Neural cell (in vitro differentiated cells): ENCODE measurements at regions not wholly inside any gene's neighbourhood (a gene's known extent, or its start where the extent isn't known, plus 50 kb on each side); places are given as distances from the start of the nearest gene placed in this dataset.

Source experiments
- H2AFZ ChIP-seq: fragments of 200-600, 300-800 bp; sonication (generic), shearing (Covaris generic); 2 replicates; pipeline ENCODE4 v1.6.0; 2014; ENCODE audit warnings: low read depth, mild to moderate bottlenecking, antibody characterized with exemption, low read length, moderate library complexity
- H3F3A ChIP-seq: fragments of 200-600 bp; shearing (Covaris generic); 2 replicates; pipeline ENCODE4 v1.6.1; 2016; ENCODE audit warnings: mild to moderate bottlenecking, moderate library complexity, mixed read lengths, antibody characterized with exemption, low read length; ENCODE audit not compliant: insufficient read depth, poor library complexity, severe bottlenecking
- H3K27ac ChIP-seq: fragments of 200-600, 300-800 bp; sonication (generic), shearing (Covaris generic); 2 replicates; pipeline ENCODE4 v1.5.1; 2014; ENCODE audit warnings: mild to moderate bottlenecking, low read length, moderate library complexity
- H3K27me3 ChIP-seq: fragments of 300-800, 200-600 bp; sonication (generic), shearing (Covaris generic); 2 replicates; pipeline ENCODE4 v1.6.0; 2014; ENCODE audit warnings: mild to moderate bottlenecking, low read depth, low read length, moderate library complexity; ENCODE audit not compliant: insufficient read depth
- H3K36me3 ChIP-seq: fragments of 300-800, 200-600 bp; sonication (generic), shearing (Covaris generic); 2 replicates; pipeline ENCODE4 v1.5.1; 2014; ENCODE audit warnings: mild to moderate bottlenecking, antibody characterized with exemption, low read length, moderate library complexity; ENCODE audit not compliant: insufficient read depth
- H3K4me2 ChIP-seq: fragments of 300-800, 200-600 bp; sonication (generic), shearing (Covaris generic); 2 replicates; pipeline ENCODE4 v1.6.0; 2014; ENCODE audit warnings: mild to moderate bottlenecking, low read length
- H3K4me3 ChIP-seq: fragments of 300-800, 200-600 bp; sonication (generic), shearing (Covaris generic); 2 replicates; pipeline ENCODE4 v1.5.1; 2014; ENCODE audit warnings: mild to moderate bottlenecking, low read length, moderate library complexity
- H3K79me2 ChIP-seq: fragments of 200-600 bp; shearing (Covaris generic); replicated peaks from 2 replicates; pipeline ENCODE4 v1.6.0; 2014; ENCODE audit warnings: mild to moderate bottlenecking, low read length, moderate library complexity; ENCODE audit not compliant: insufficient read depth
- H3K9ac ChIP-seq: fragments of 300-800, 200-600 bp; sonication (generic), shearing (Covaris generic); 2 replicates; pipeline ENCODE4 v1.6.1; 2016; ENCODE audit warnings: mild to moderate bottlenecking, low read length, mixed read lengths
- H3K9me2 ChIP-seq: fragments of 200-600 bp; shearing (Covaris generic); 2 replicates; pipeline ENCODE4 v1.6.1; 2016; ENCODE audit warnings: mild to moderate bottlenecking, low read length, mixed read lengths; ENCODE audit not compliant: insufficient read depth
- H3K9me3 ChIP-seq: fragments of 200-600, 300-800 bp; sonication (generic), shearing (Covaris generic); 2 replicates; pipeline ENCODE4 v1.6.1; 2016; ENCODE audit warnings: mild to moderate bottlenecking, mixed run types, low read length, moderate library complexity, mixed read lengths
- H4K20me1 ChIP-seq: fragments of 200-600 bp; shearing (Covaris generic); 2 replicates; pipeline ENCODE4 v1.6.1; 2016; ENCODE audit warnings: mild to moderate bottlenecking, mixed run types; ENCODE audit not compliant: insufficient read depth
- CTCF ChIP-seq: fragments of 450-650 bp; IDR thresholded peaks from 2 replicates; pipeline ENCODE4 v1.5.1; 2014; ENCODE audit warnings: antibody characterized with exemption, mild to moderate bottlenecking, moderate library complexity; ENCODE audit not compliant: poor library complexity, severe bottlenecking
- EP300 ChIP-seq: fragments of 450-650 bp; conservative IDR thresholded peaks from 2 replicates; pipeline ENCODE4 v1.6.1; 2014; ENCODE audit warnings: antibody characterized with exemption, mild to moderate bottlenecking, moderate library complexity; ENCODE audit not compliant: poor library complexity, severe bottlenecking
- EZH2 ChIP-seq: fragments of 200-600, 300-800 bp; shearing (Covaris generic), sonication (generic); IDR thresholded peaks from 2 replicates; pipeline ENCODE4 v1.6.1; 2014; ENCODE audit warnings: antibody characterized with exemption, low read length, borderline replicate concordance, mild to moderate bottlenecking; ENCODE audit not compliant: insufficient read depth, poor library complexity, severe bottlenecking
- MXI1 ChIP-seq: fragments of 450-650 bp; conservative IDR thresholded peaks from 2 replicates; pipeline ENCODE4 v1.6.1; 2014; ENCODE audit warnings: antibody characterized with exemption, mild to moderate bottlenecking; ENCODE audit not compliant: poor library complexity, severe bottlenecking
- POLR2AphosphoS5 ChIP-seq: IDR thresholded peaks from 2 replicates; pipeline ENCODE4 v1.6.1; 2012
- RAD21 ChIP-seq: fragments of 450-650 bp; conservative IDR thresholded peaks from 2 replicates; pipeline ENCODE4 v1.6.1; 2014; ENCODE audit warnings: antibody characterized with exemption, mild to moderate bottlenecking, moderate library complexity
- REST ChIP-seq: IDR thresholded peaks from 2 replicates; pipeline ENCODE4 v1.6.1; 2012; ENCODE audit warnings: borderline replicate concordance
- SMC3 ChIP-seq: fragments of 450-650 bp; conservative IDR thresholded peaks from 2 replicates; pipeline ENCODE4 v1.6.1; 2014; ENCODE audit warnings: antibody characterized with exemption, mild to moderate bottlenecking, moderate library complexity; ENCODE audit not compliant: poor library complexity
- TAF1 ChIP-seq: IDR thresholded peaks from 2 replicates; pipeline ENCODE4 v1.6.1; 2012; ENCODE audit warnings: low read depth

GRCh38 chr21:36627242-36627641 is 71.7 kb upstream of the SIM2 start:
- no peak overlapping the region for H3K4me2 ChIP-seq
- TF ChIP-seq REST (no peak), EP300 (no peak), SMC3 (no peak), RAD21 (no peak), MXI1 (no peak), EZH2 (no peak), CTCF (no peak), TAF1 (no peak), POLR2AphosphoS5 (no peak)
- no peak overlapping the region for H3K27ac ChIP-seq
- no peaks in the 10 kb centered on the region for H3F3A ChIP-seq
- H3K79me2 ChIP-seq = no peaks in the 10 kb centered on the region
- H3K4me3 ChIP-seq = no peak overlapping the region
- H2AFZ ChIP-seq = no peak overlapping the region
- H4K20me1 ChIP-seq = no peaks in the 10 kb centered on the region
- H3K36me3 ChIP-seq = no peaks in the 10 kb centered on the region
- H3K9me3 ChIP-seq = no peaks in the 10 kb centered on the region
- no peaks in the 10 kb centered on the region for H3K27me3 ChIP-seq
- H3K9me2 ChIP-seq = no peaks in the 10 kb centered on the region
- no peak overlapping the region for H3K9ac ChIP-seq

- no peak for TF ChIP-seq MXI1
- TF ChIP-seq REST = no peak
- no peak for TF ChIP-seq TAF1
- no peak for TF ChIP-seq EP300
- no peak for TF ChIP-seq EZH2
- no peak for TF ChIP-seq CTCF
- no peak overlapping the region for H3K4me3 ChIP-seq
- no peak overlapping the region for H3K27ac ChIP-seq
- no peaks in the 10 kb centered on the region for H3K79me2 ChIP-seq
- no peaks in the 10 kb centered on the region for H3K9me2 ChIP-seq
- no peaks in the 10 kb centered on the region for H3K27me3 ChIP-seq
- H3K9ac ChIP-seq = no peak overlapping the region
- H4K20me1 ChIP-seq = no peaks in the 10 kb centered on the region
- no peaks in the 10 kb centered on the region for H3K9me3 ChIP-seq
- no peak overlapping the region for H3K4me2 ChIP-seq
- no peaks in the 10 kb centered on the region for H3F3A ChIP-seq
- H2AFZ ChIP-seq = no peak overlapping the region
- H3K36me3 ChIP-seq = no peaks in the 10 kb centered on the region
These were observed 70.8 kb upstream of the SIM2 start for GRCh38 chr21:36628106-36628505.
